Karpas-422 (cell line): ENCODE measurements at regions not wholly inside any gene's neighbourhood (a gene's known extent, or its start where the extent isn't known, plus 50 kb on each side); places are given as distances from the start of the nearest gene placed in this dataset.

Experiments used
- DNase-seq: peaks from one replicate; pipeline ENCODE4 v3.0.0-alpha.2; 2015
- H2AFZ ChIP-seq: fragments of 200-600 bp; sonication (generic); 2 replicates; pipeline ENCODE4 v1.6.1; 2014; ENCODE audit warnings: antibody characterized with exemption, low read length, mixed read lengths
- H3K27ac ChIP-seq: fragments of 200-600 bp; sonication (generic); 2 replicates; pipeline ENCODE4 v1.5.1; 2014; ENCODE audit warnings: mild to moderate bottlenecking, low read length, moderate library complexity
- H3K27me3 ChIP-seq: fragments of 200-600 bp; sonication (generic); 2 replicates; pipeline ENCODE4 v1.6.1; 2014; ENCODE audit warnings: low read length, mixed read lengths
- H3K36me3 ChIP-seq: fragments of 200-600 bp; sonication (generic); 2 replicates; pipeline ENCODE4 v1.6.1; 2014; ENCODE audit warnings: low read length, mixed read lengths; ENCODE audit not compliant: insufficient read depth
- H3K4me1 ChIP-seq: fragments of 200-600 bp; sonication (generic); 2 replicates; pipeline ENCODE4 v1.6.1; 2014; ENCODE audit warnings: mild to moderate bottlenecking, low read length, mixed read lengths
- H3K4me2 ChIP-seq: fragments of 200-600 bp; sonication (generic); 2 replicates; pipeline ENCODE4 v1.6.1; 2014; ENCODE audit warnings: low read length, low read depth, mild to moderate bottlenecking; ENCODE audit not compliant: poor library complexity, severe bottlenecking
- H3K4me3 ChIP-seq: fragments of 200-600 bp; sonication (generic); 2 replicates; pipeline ENCODE4 v1.5.1; 2014; ENCODE audit warnings: mild to moderate bottlenecking, antibody characterized with exemption, low read length, mixed read lengths
- H3K79me2 ChIP-seq: fragments of 200-600 bp; sonication (generic); 2 replicates; pipeline ENCODE4 v1.6.1; 2014; ENCODE audit warnings: mild to moderate bottlenecking, low read length, mixed read lengths
- H3K9ac ChIP-seq: fragments of 200-600 bp; sonication (generic); 2 replicates; pipeline ENCODE4 v1.6.0; 2014; ENCODE audit warnings: low read length
- H3K9me2 ChIP-seq: fragments of 200-600 bp; sonication (generic), shearing (Covaris generic); replicated peaks from 2 replicates; pipeline ENCODE4 v1.6.0; 2014; ENCODE audit warnings: mild to moderate bottlenecking, low read length, moderate library complexity; ENCODE audit not compliant: insufficient read depth
- H3K9me3 ChIP-seq: fragments of 300-700, 200-600 bp; sonication (generic); 2 replicates; pipeline ENCODE4 v1.6.1; 2014; ENCODE audit warnings: low read length, mixed read lengths
- H4K20me1 ChIP-seq: fragments of 200-600 bp; sonication (generic); 2 replicates; pipeline ENCODE4 v1.6.1; 2014; ENCODE audit warnings: mild to moderate bottlenecking, antibody characterized with exemption, low read length, low read depth; ENCODE audit not compliant: insufficient read depth

GRCh38 chr13:83340170-83340569, 542.1 kb downstream of the SLITRK1 start:
- H2AFZ ChIP-seq = no peak overlapping the region
- H3K4me2 ChIP-seq = no peak overlapping the region
- H3K9me3 ChIP-seq = no peaks in the 10 kb centered on the region
- H3K27me3 ChIP-seq = no peaks in the 10 kb centered on the region
- no peak overlapping the region for H3K27ac ChIP-seq
- no peak overlapping the region for H3K9ac ChIP-seq
- no peaks in the 10 kb centered on the region for H3K9me2 ChIP-seq
- DNase-seq = no peak
- H4K20me1 ChIP-seq = no peaks in the 10 kb centered on the region
- no peaks in the 10 kb centered on the region for H3K36me3 ChIP-seq
- no peaks in the 10 kb centered on the region for H3K4me1 ChIP-seq
- H3K79me2 ChIP-seq = no peaks in the 10 kb centered on the region
- H3K4me3 ChIP-seq = no peak overlapping the region

- H3K36me3 ChIP-seq = no peaks in the 10 kb centered on the region
- no peak overlapping the region for H3K4me2 ChIP-seq
- no peaks in the 10 kb centered on the region for H3K9me2 ChIP-seq
- H3K4me3 ChIP-seq = no peak overlapping the region
- no peaks in the 10 kb centered on the region for H3K4me1 ChIP-seq
- H3K79me2 ChIP-seq = no peaks in the 10 kb centered on the region
- no peak overlapping the region for H3K27ac ChIP-seq
- H3K9ac ChIP-seq = no peak overlapping the region
- no peaks in the 10 kb centered on the region for H3K9me3 ChIP-seq
- no peak for DNase-seq
- H4K20me1 ChIP-seq = no peaks in the 10 kb centered on the region
- H2AFZ ChIP-seq = no peak overlapping the region
- no peaks in the 10 kb centered on the region for H3K27me3 ChIP-seq
Measured at GRCh38 chr13:83333614-83334388, 548.5 kb downstream of the SLITRK1 start.

GRCh38 chr13:83332751-83333150, 549.5 kb downstream of the SLITRK1 start:
- Histone ChIP-seq H3K27ac (no peak overlapping the region), H2AFZ (no peak overlapping the region), H4K20me1 (no peaks in the 10 kb centered on the region), H3K27me3 (no peaks in the 10 kb centered on the region), H3K9me3 (no peaks in the 10 kb centered on the region), H3K9me2 (no peaks in the 10 kb centered on the region), H3K4me1 (no peaks in the 10 kb centered on the region), H3K79me2 (no peaks in the 10 kb centered on the region), H3K9ac (no peak overlapping the region), H3K4me2 (no peak overlapping the region), H3K4me3 (no peak overlapping the region), H3K36me3 (no peaks in the 10 kb centered on the region)
- no peak for DNase-seq

- no peaks in the 10 kb centered on the region for H4K20me1 ChIP-seq
- no peaks in the 10 kb centered on the region for H3K9me3 ChIP-seq
- no peak overlapping the region for H2AFZ ChIP-seq
- H3K4me2 ChIP-seq = no peak overlapping the region
- H3K4me1 ChIP-seq = no peaks in the 10 kb centered on the region
- H3K4me3 ChIP-seq = no peak overlapping the region
- H3K27me3 ChIP-seq = no peaks in the 10 kb centered on the region
- no peak overlapping the region for H3K27ac ChIP-seq
- H3K9me2 ChIP-seq = no peaks in the 10 kb centered on the region
- DNase-seq = no peak
- H3K9ac ChIP-seq = no peak overlapping the region
- no peaks in the 10 kb centered on the region for H3K79me2 ChIP-seq
- no peaks in the 10 kb centered on the region for H3K36me3 ChIP-seq
Measured at GRCh38 chr13:83327091-83327490, 555.2 kb downstream of the SLITRK1 start.

GRCh38 chr13:83325125-83325853, 557.0 kb downstream of the SLITRK1 start:
- no peak overlapping the region for H3K4me3 ChIP-seq
- no peaks in the 10 kb centered on the region for H4K20me1 ChIP-seq
- H3K36me3 ChIP-seq = no peaks in the 10 kb centered on the region
- H2AFZ ChIP-seq = no peak overlapping the region
- no peak overlapping the region for H3K9ac ChIP-seq
- no peaks in the 10 kb centered on the region for H3K9me2 ChIP-seq
- H3K79me2 ChIP-seq = no peaks in the 10 kb centered on the region
- H3K4me1 ChIP-seq = no peaks in the 10 kb centered on the region
- H3K4me2 ChIP-seq = no peak overlapping the region
- no peak overlapping the region for H3K27ac ChIP-seq
- DNase-seq = no peak
- H3K27me3 ChIP-seq = no peaks in the 10 kb centered on the region
- no peaks in the 10 kb centered on the region for H3K9me3 ChIP-seq

- Histone ChIP-seq H3K9ac (no peak overlapping the region), H2AFZ (no peak overlapping the region), H4K20me1 (no peaks in the 10 kb centered on the region), H3K4me2 (no peak overlapping the region), H3K27ac (no peak overlapping the region), H3K4me3 (no peak overlapping the region), H3K36me3 (no peaks in the 10 kb centered on the region), H3K9me3 (peaks cover 4% of the 10 kb centered on the region; the same call in 1 of the 2 replicates), H3K4me1 (no peaks in the 10 kb centered on the region), H3K79me2 (no peaks in the 10 kb centered on the region), H3K9me2 (no peaks in the 10 kb centered on the region), H3K27me3 (no peaks in the 10 kb centered on the region)
- no peak for DNase-seq
Measured at GRCh38 chr13:83311886-83312577, 570.2 kb downstream of the SLITRK1 start.

GRCh38 chr13:83298617-83299016, 583.7 kb downstream of the SLITRK1 start:
- no peaks in the 10 kb centered on the region for H3K36me3 ChIP-seq
- no peaks in the 10 kb centered on the region for H3K79me2 ChIP-seq
- H3K9ac ChIP-seq = no peak overlapping the region

GRCh38 chr13:83297586-83298290, 584.5 kb downstream of the SLITRK1 start:
- no peak for DNase-seq
- Histone ChIP-seq H3K4me3 (no peak overlapping the region), H3K36me3 (no peaks in the 10 kb centered on the region), H3K4me1 (no peaks in the 10 kb centered on the region), H3K4me2 (no peak overlapping the region), H3K9me3 (no peaks in the 10 kb centered on the region), H3K27ac (no peak overlapping the region), H2AFZ (no peak overlapping the region), H4K20me1 (no peaks in the 10 kb centered on the region), H3K9me2 (no peaks in the 10 kb centered on the region), H3K27me3 (no peaks in the 10 kb centered on the region), H3K9ac (no peak overlapping the region), H3K79me2 (no peaks in the 10 kb centered on the region)

More at GRCh38 chr13:83298617-83299016, 583.7 kb downstream of the SLITRK1 start:
- H3K27ac ChIP-seq = no peak overlapping the region
- H3K4me2 ChIP-seq = no peak overlapping the region
- no peaks in the 10 kb centered on the region for H3K4me1 ChIP-seq
- H2AFZ ChIP-seq = no peak overlapping the region
- no peaks in the 10 kb centered on the region for H3K9me2 ChIP-seq
- H3K4me3 ChIP-seq = no peak overlapping the region
- no peaks in the 10 kb centered on the region for H4K20me1 ChIP-seq
- DNase-seq = no peak
- no peaks in the 10 kb centered on the region for H3K9me3 ChIP-seq
- H3K27me3 ChIP-seq = no peaks in the 10 kb centered on the region
